ENCODE measurements at regions not wholly inside any gene's neighbourhood (a gene's known extent, or its start where the extent isn't known, plus 50 kb on each side); places are given as distances from the start of the nearest gene placed in this dataset.

- no peak for TF ChIP-seq POLR2A (IDR thresholded peaks at IDR 0.05)
- no peak for TF ChIP-seq CTCF (IDR thresholded peaks at IDR 0.05)
- no peak for TF ChIP-seq POLR2AphosphoS5 (IDR thresholded peaks at IDR 0.05)
- TF ChIP-seq EP300 (IDR thresholded peaks at IDR 0.05; ENCODE audit: low read depth): no peak
- H3K27ac ChIP-seq: no peak overlapping the region
- DNase-seq: no peak
- in situ Hi-C loops (cut with MboI; ENCODE audit: low pct_ligation_motif_present in 1 of 4, low pct_unique_long_range_greater_than_20kb in 1 of 4, low sequenced_read_pairs in 3 of 4) (no loop called here), intact Hi-C loops (cut with DNase I; ENCODE audit: low total_unique reads) (no loop called here)
- no peaks in the 10 kb centered on the region for H3K9me3 ChIP-seq
- H3K4me3 ChIP-seq: no peak overlapping the region
- H3K36me3 ChIP-seq: no peaks in the 10 kb centered on the region
- 80 to 100% methylated on average over 1 to 6 of the region's 6 CpGs for WGBS, 2 donors (ENCODE audit: low coverage in 1 of 2)
- no peaks in the 10 kb centered on the region for H3K4me1 ChIP-seq
- no peaks in the 10 kb centered on the region for H3K27me3 ChIP-seq
These were observed 1031.0 kb upstream of the PCDH9 start for GRCh38 chr13:68261105-68261504.

GRCh38 chr13:68257111-68257842, 1027.1 kb upstream of the PCDH9 start:
- WGBS, 2 donors (ENCODE audit: low coverage in 1 of 2): 87 to 90% methylated on average over 5 to 15 of the region's 15 CpGs
- Histone ChIP-seq H3K9me3 (no peaks in the 10 kb centered on the region), H3K4me1 (no peaks in the 10 kb centered on the region), H3K4me3 (no peak overlapping the region), H3K27me3 (no peaks in the 10 kb centered on the region), H3K36me3 (no peaks in the 10 kb centered on the region), H3K27ac (no peak overlapping the region)
- no peak for DNase-seq
- intact Hi-C loops (cut with DNase I; ENCODE audit: low total_unique reads): no loop called here
- TF ChIP-seq POLR2A (IDR thresholded peaks at IDR 0.05) (no peak), CTCF (IDR thresholded peaks at IDR 0.05) (no peak), EP300 (IDR thresholded peaks at IDR 0.05; ENCODE audit: low read depth) (no peak), POLR2AphosphoS5 (IDR thresholded peaks at IDR 0.05) (no peak)
- in situ Hi-C loops (cut with MboI; ENCODE audit: low pct_ligation_motif_present in 1 of 4, low pct_unique_long_range_greater_than_20kb in 1 of 4, low sequenced_read_pairs in 3 of 4): no loop called here

GRCh38 chr13:68254151-68254550, 1024.0 kb upstream of the PCDH9 start:
- no peak for DNase-seq
- TF ChIP-seq POLR2AphosphoS5 (IDR thresholded peaks at IDR 0.05) (no peak), POLR2A (IDR thresholded peaks at IDR 0.05) (no peak), CTCF (IDR thresholded peaks at IDR 0.05) (no peak), EP300 (IDR thresholded peaks at IDR 0.05; ENCODE audit: low read depth) (no peak)
- Histone ChIP-seq H3K27me3 (no peaks in the 10 kb centered on the region), H3K9me3 (no peaks in the 10 kb centered on the region), H3K36me3 (no peaks in the 10 kb centered on the region), H3K4me3 (no peak overlapping the region), H3K4me1 (no peaks in the 10 kb centered on the region), H3K27ac (no peak overlapping the region)
- 50 to 63% methylated on average over 4 of the region's 4 CpGs for WGBS, 2 donors (ENCODE audit: low coverage in 1 of 2)
- intact Hi-C loops (cut with DNase I; ENCODE audit: low total_unique reads): no loop called here
- in situ Hi-C loops (cut with MboI; ENCODE audit: low pct_ligation_motif_present in 1 of 4, low pct_unique_long_range_greater_than_20kb in 1 of 4, low sequenced_read_pairs in 3 of 4): no loop called here

GRCh38 chr13:68234274-68234673, 1004.1 kb upstream of the PCDH9 start:
- H3K36me3 ChIP-seq: no peaks in the 10 kb centered on the region
- peak in 1 of 5 experiments; percentile 13 for TF ChIP-seq CTCF (IDR thresholded peaks at IDR 0.05)
- TF ChIP-seq EP300 (IDR thresholded peaks at IDR 0.05; ENCODE audit: low read depth): no peak
- in situ Hi-C loops (cut with MboI; ENCODE audit: low pct_ligation_motif_present in 1 of 4, low pct_unique_long_range_greater_than_20kb in 1 of 4, low sequenced_read_pairs in 3 of 4) (no loop called here), intact Hi-C loops (cut with DNase I; ENCODE audit: low total_unique reads) (no loop called here)
- no peak overlapping the region for H3K4me3 ChIP-seq
- H3K27ac ChIP-seq: no peak overlapping the region
- H3K27me3 ChIP-seq: no peaks in the 10 kb centered on the region
- H3K4me1 ChIP-seq: no peaks in the 10 kb centered on the region
- no peak for DNase-seq
- H3K9me3 ChIP-seq: no peaks in the 10 kb centered on the region

Measured in transverse colon (tissue), 4 donors.